ENCODE measurements at regions not wholly inside any gene's neighbourhood (a gene's known extent, or its start where the extent isn't known, plus 50 kb on each side); places are given as distances from the start of the nearest gene placed in this dataset.
"Not testable (repeated sequence)": the region's sequence is repeated elsewhere in the genome, so short reads cannot be mapped to it uniquely, and the experiment has no call there.

DNA sequence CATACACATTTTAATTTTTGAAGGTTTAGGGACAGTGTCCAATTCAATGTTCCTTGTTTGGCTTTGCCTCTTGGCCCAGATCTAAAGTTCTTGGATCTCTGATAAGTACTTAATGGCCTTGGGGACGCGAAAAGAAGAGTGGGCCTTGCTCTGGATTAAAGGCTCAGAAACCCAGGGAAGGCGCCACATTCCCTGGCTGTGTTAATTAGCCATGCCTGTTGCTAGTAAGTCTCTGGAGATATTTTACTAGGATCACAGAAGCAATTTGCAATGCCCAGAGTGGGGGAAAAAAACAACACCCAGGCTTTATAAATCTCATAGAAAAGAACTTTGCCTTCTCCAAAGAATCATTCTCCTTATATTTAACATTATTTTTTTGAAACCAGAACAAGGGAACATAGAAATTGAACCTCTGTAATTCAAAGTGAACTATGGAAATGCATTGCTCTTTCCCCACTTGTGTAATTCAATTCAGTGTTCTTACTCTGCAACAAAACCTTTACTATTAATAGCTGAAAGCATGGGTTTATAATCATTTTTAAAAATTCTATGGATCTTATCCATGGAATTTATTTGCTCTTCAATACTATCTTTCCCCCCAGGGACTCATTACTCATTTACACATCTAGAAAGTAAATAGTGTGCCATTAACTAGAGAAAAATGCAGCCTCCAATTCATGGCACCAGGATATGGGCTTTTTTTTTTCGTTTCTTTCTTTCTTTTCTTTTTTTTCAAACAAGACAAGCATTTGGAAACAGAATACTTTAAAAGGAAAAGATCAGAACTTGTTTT is 172.2 kb upstream of the ANKRD55 start:
- Histone ChIP-seq H3K9me3 (no peaks in the 10 kb centered on the region), H3K4me1 (ENCODE audit: control insufficient read depth in 1 of 2, extremely low read depth in 1 of 2, insufficient read depth in 2 of 2, low read length in 2 of 2) (no peaks in the 10 kb centered on the region), H3K27ac (ENCODE audit: low read length) (no peak overlapping the region), H3K27me3 (replicated peaks in 1 of 2; ENCODE audit: control insufficient read depth in 2 of 2, extremely low read depth in 1 of 2, insufficient read depth in 2 of 2, low read length in 1 of 2) (no peaks in the 10 kb centered on the region), H3K4me3 (ENCODE audit: control insufficient read depth in 1 of 2, extremely low read depth in 1 of 2, low read length in 1 of 2) (no peak overlapping the region), H3K36me3 (ENCODE audit: control insufficient read depth in 2 of 2, extremely low read depth in 1 of 2, insufficient read depth in 1 of 2, low read length in 1 of 2) (no peaks in the 10 kb centered on the region)
- DNase-seq (no peak), ATAC-seq (replicated peaks in 1 of 4) (no peak)
- Mint-ChIP-seq H3K27me3 (no peaks in the 10 kb centered on the region), H3K4me3 (no peak overlapping the region), H3K9me3 (no peaks in the 10 kb centered on the region), H3K36me3 (no peaks in the 10 kb centered on the region), H3K4me1 (no peaks in the 10 kb centered on the region), H3K27ac (no peak overlapping the region)
- 100% methylated on average over 2 of the region's 4 CpGs for WGBS (ENCODE audit: insufficient coverage)
- POLR2A ChIA-PET = interaction anchor here in 1 of 2 donors (0.5 kb wide), 1 partner anchor 21 kb away, joined by 3 read pairs; no protein-coding TSS in a partner anchor
- CTCF ChIA-PET = no interaction called here

DNA sequence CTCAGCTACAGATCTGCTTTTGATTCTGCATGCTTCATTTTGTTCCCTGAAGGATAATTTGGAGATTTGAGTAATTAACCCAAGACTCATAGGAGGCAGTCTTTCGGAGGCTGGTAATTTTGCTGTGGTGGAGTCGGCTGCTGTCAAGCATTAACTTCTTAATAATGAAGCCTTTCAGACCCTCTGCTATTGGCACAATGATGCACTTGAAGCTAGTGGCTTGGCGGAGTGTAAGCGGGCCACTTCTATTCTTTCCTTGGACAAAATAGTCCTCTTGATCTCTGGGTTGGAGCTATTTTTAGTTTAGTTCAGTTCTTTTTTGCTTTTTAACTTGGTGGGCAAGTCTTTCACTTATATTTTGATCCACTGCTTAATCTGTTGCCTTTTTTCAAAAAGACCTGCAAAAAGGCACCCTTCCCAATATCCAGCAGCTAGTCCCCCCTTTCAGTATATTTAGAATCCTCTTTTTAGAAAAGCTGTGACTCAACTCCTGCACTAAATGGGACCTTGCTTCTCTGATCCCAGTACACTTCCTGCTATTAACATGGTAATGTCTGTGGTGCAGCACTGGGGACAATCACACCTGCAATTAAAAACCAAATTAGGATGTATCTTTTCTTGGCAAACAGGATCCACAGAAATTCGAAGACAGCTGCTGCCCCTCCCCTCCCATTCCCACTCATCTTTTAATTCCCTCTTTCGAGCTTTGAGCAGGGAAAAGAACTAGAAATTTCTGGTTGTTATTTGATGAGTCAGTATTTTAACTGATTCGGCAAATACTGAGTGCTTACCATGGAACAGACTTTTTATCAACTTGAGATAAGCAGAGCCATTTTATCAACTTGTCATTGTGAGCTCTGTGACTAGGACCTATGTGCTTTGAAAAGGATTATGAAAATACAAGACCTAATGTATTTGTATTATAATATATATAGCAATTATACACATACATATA is 169.4 kb upstream of the ANKRD55 start:
- no CpG with 5 or more reads among the region's 7 CpGs for WGBS (ENCODE audit: insufficient coverage)
- CTCF ChIA-PET = no interaction called here

DNA sequence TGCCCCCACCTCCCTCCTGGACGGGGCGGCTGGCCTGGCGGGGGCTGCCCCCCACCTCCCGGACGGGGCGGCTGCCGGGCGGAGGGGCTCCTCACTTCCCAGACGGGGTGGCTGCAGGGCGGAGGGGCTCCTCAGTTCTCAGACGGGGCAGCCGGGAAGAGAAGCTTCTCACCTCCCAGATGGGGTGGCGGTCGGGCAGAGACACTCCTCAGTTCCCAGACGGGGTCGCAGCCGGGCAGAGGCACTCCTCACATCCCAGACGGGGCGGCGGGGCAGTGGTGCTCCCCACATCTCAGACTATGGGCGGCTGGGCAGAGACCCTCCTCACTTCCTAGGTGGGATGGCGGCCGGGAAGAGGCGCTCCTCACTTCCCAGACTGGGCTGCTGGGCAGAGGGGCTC is 164.7 kb upstream of the ANKRD55 start:
- H3K4me3 Mint-ChIP-seq; H3K4me1 Mint-ChIP-seq; H3K27ac Mint-ChIP-seq; CTCF ChIA-PET; H3K9me3 ChIP-seq; H3K36me3 Mint-ChIP-seq; H3K27me3 ChIP-seq (replicated peaks in 1 of 2; ENCODE audit: control insufficient read depth in 2 of 2, extremely low read depth in 1 of 2, insufficient read depth in 2 of 2, low read length in 1 of 2); H3K27ac ChIP-seq (ENCODE audit: low read length); ATAC-seq (replicated peaks in 1 of 4); H3K36me3 ChIP-seq (ENCODE audit: control insufficient read depth in 2 of 2, extremely low read depth in 1 of 2, insufficient read depth in 1 of 2, low read length in 1 of 2); H3K27me3 Mint-ChIP-seq; DNase-seq; H3K4me3 ChIP-seq (ENCODE audit: control insufficient read depth in 1 of 2, extremely low read depth in 1 of 2, low read length in 1 of 2); H3K4me1 ChIP-seq (ENCODE audit: control insufficient read depth in 1 of 2, extremely low read depth in 1 of 2, insufficient read depth in 2 of 2, low read length in 2 of 2): not testable (repeated sequence)
- 98% methylated on average over 10 of the region's 24 CpGs for WGBS (ENCODE audit: insufficient coverage)
- POLR2A ChIA-PET = interaction anchor here in 1 of 2 donors (0.7 kb wide), 1 partner anchor 919 kb away, joined by 3 read pairs; no protein-coding TSS in a partner anchor
- peaks cover 17 to 24% (median 19%) of the 10 kb centered on the region in 3 donors for H3K9me3 Mint-ChIP-seq

More for the DNA sequence above, 169.4 kb upstream of the ANKRD55 start:
- H3K9me3 Mint-ChIP-seq = no peaks in the 10 kb centered on the region
- H3K27ac Mint-ChIP-seq = no peak overlapping the region
- no peaks in the 10 kb centered on the region for H3K27me3 Mint-ChIP-seq
- no peaks in the 10 kb centered on the region for H3K9me3 ChIP-seq
- H3K27me3 ChIP-seq (replicated peaks in 1 of 2; ENCODE audit: control insufficient read depth in 2 of 2, extremely low read depth in 1 of 2, insufficient read depth in 2 of 2, low read length in 1 of 2) = no peaks in the 10 kb centered on the region
- H3K4me1 Mint-ChIP-seq = no peaks in the 10 kb centered on the region
- ATAC-seq (replicated peaks in 1 of 4) (no peak), DNase-seq (no peak)
- H3K36me3 Mint-ChIP-seq = no peaks in the 10 kb centered on the region
- H3K27ac ChIP-seq (ENCODE audit: low read length) = no peak overlapping the region
- H3K4me1 ChIP-seq (ENCODE audit: control insufficient read depth in 1 of 2, extremely low read depth in 1 of 2, insufficient read depth in 2 of 2, low read length in 2 of 2) = no peaks in the 10 kb centered on the region
- no peak overlapping the region for H3K4me3 ChIP-seq (ENCODE audit: control insufficient read depth in 1 of 2, extremely low read depth in 1 of 2, low read length in 1 of 2)
- H3K36me3 ChIP-seq (ENCODE audit: control insufficient read depth in 2 of 2, extremely low read depth in 1 of 2, insufficient read depth in 1 of 2, low read length in 1 of 2) = no peaks in the 10 kb centered on the region
- POLR2A ChIA-PET = interaction anchor here in 1 of 2 donors (0.6 kb wide), 1 partner anchor 194 kb away, joined by 3 read pairs; no protein-coding TSS in a partner anchor
- no peak overlapping the region for H3K4me3 Mint-ChIP-seq

DNA sequence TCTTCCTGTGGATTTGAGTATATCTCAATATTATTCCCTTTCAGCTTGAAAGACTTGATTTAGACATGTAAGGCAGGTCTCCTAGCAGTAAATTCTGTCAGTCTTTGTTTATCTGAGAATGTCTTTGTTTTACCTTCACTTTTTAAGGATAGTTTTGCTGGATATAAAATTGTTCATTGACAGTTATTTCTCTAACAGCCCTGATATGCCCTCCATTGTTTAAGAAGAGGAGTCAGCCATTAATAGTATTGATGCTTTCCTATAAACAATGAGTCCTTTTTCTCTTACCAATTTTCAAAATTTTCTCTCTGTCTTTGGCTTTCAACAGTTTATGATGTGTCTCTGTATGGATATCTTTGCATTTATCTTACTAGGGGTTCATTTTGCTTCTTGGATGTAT is 163.5 kb upstream of the ANKRD55 start:
- Mint-ChIP-seq H3K27ac (no peak overlapping the region), H3K4me3 (no peak overlapping the region), H3K36me3 (peaks cover 5% of the 10 kb centered on the region), H3K9me3 (peaks cover 19 to 31% (median 21%) of the 10 kb centered on the region in 3 donors), H3K4me1 (no peaks in the 10 kb centered on the region), H3K27me3 (no peaks in the 10 kb centered on the region)
- no peak overlapping the region for H3K27ac ChIP-seq (ENCODE audit: low read length)
- CTCF ChIA-PET = no interaction called here
- DNase-seq (no peak), ATAC-seq (replicated peaks in 1 of 4) (no peak)
- no peaks in the 10 kb centered on the region for H3K4me1 ChIP-seq (ENCODE audit: control insufficient read depth in 1 of 2, extremely low read depth in 1 of 2, insufficient read depth in 2 of 2, low read length in 2 of 2)
- no peaks in the 10 kb centered on the region for H3K27me3 ChIP-seq (replicated peaks in 1 of 2; ENCODE audit: control insufficient read depth in 2 of 2, extremely low read depth in 1 of 2, insufficient read depth in 2 of 2, low read length in 1 of 2)
- no peaks in the 10 kb centered on the region for H3K36me3 ChIP-seq (ENCODE audit: control insufficient read depth in 2 of 2, extremely low read depth in 1 of 2, insufficient read depth in 1 of 2, low read length in 1 of 2)
- H3K9me3 ChIP-seq = peaks cover 4% of the 10 kb centered on the region
- H3K4me3 ChIP-seq (ENCODE audit: control insufficient read depth in 1 of 2, extremely low read depth in 1 of 2, low read length in 1 of 2) = no peak overlapping the region
- POLR2A ChIA-PET = no interaction called here

DNA sequence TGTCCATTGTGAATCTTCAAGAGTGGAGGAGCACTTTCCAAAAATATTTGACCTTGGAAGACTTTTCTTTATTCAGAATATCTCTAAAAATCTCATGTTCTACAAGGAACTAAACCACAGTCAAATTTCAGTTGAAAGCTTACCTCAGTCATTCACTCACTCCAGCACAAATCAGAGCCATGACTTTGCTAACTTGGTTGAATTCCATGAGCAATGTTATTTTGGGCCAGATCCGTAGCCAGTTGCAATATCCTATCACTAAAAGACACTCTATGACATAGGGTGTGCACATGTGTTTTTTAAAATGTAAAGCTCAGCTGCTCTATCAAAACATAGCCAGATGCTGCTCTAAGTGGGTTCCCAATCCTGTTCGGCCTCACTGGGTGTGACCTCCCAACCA is 156.1 kb upstream of the ANKRD55 start:
- DNase-seq = no peak
- WGBS (ENCODE audit: insufficient coverage) = 100% methylated on average over 1 of the region's 2 CpGs
- no peaks in the 10 kb centered on the region for H3K36me3 ChIP-seq (ENCODE audit: control insufficient read depth in 2 of 2, extremely low read depth in 1 of 2, insufficient read depth in 1 of 2, low read length in 1 of 2)
- H3K4me3 ChIP-seq (ENCODE audit: control insufficient read depth in 1 of 2, extremely low read depth in 1 of 2, low read length in 1 of 2) = no peak overlapping the region
- no peaks in the 10 kb centered on the region for H3K36me3 Mint-ChIP-seq
- no peaks in the 10 kb centered on the region for H3K4me1 ChIP-seq (ENCODE audit: control insufficient read depth in 1 of 2, extremely low read depth in 1 of 2, insufficient read depth in 2 of 2, low read length in 2 of 2)
- H3K9me3 Mint-ChIP-seq = peaks cover 2 to 10% (median 4%) of the 10 kb centered on the region in 3 donors
- H3K9me3 ChIP-seq = no peaks in the 10 kb centered on the region
- no peak overlapping the region for H3K27ac ChIP-seq (ENCODE audit: low read length)
- ChIA-PET CTCF (interaction anchor here in 1 of 2 donors (0.7 kb wide), 1 partner anchor 57 kb away, joined by 4 read pairs; no protein-coding TSS in a partner anchor), POLR2A (no interaction called here)
- H3K27me3 Mint-ChIP-seq = no peaks in the 10 kb centered on the region
- H3K27me3 ChIP-seq (replicated peaks in 1 of 2; ENCODE audit: control insufficient read depth in 2 of 2, extremely low read depth in 1 of 2, insufficient read depth in 2 of 2, low read length in 1 of 2) = peaks cover 0 to 11% of the 10 kb centered on the region in 2 experiments
- H3K4me3 Mint-ChIP-seq = no peak overlapping the region
- ATAC-seq (replicated peaks in 1 of 4) = no peak
- no peak overlapping the region for H3K27ac Mint-ChIP-seq
- no peaks in the 10 kb centered on the region for H3K4me1 Mint-ChIP-seq

DNA sequence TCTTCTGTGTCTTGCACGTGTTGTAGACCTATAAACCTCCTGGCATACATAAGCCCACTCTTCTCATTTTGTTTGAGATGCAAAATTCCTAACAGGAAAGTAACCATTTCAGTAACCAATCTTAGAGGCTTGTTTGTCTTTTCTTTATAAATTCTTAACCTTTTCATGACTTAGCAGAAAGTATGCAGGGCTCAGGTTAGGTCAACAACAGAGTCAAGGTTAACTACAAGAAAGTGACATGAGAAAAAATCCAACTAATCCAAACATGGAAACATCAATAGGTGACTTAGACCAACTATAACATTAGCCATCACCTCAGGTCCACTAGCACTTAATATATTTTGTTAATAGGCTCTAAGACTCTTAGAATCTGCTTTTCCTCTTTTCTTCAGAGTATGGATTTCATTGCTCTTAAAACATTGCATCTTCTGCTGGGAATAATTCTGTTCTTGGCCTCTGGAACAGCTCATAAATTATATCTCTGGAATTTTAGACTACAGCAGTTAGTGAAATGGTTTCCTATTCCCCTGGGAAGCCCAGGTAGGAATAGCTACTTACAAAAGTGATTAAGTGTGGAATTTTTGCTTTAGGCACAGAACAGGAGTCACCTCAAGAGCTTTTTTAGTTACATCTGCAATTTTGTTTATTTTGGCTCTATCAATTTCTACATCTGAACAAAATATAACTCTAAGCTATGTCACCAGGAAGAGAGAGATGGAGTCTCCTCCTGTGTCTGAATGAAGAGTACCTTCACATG is 155.3 kb upstream of the ANKRD55 start:
- no peaks in the 10 kb centered on the region for H3K36me3 Mint-ChIP-seq
- POLR2A ChIA-PET = no interaction called here
- no peaks in the 10 kb centered on the region for H3K4me1 Mint-ChIP-seq
- CTCF ChIA-PET = no interaction called here
- Histone ChIP-seq H3K4me1 (ENCODE audit: control insufficient read depth in 1 of 2, extremely low read depth in 1 of 2, insufficient read depth in 2 of 2, low read length in 2 of 2) (no peaks in the 10 kb centered on the region), H3K27me3 (replicated peaks in 1 of 2; ENCODE audit: control insufficient read depth in 2 of 2, extremely low read depth in 1 of 2, insufficient read depth in 2 of 2, low read length in 1 of 2) (peaks cover 0 to 16% of the 10 kb centered on the region in 2 experiments), H3K36me3 (ENCODE audit: control insufficient read depth in 2 of 2, extremely low read depth in 1 of 2, insufficient read depth in 1 of 2, low read length in 1 of 2) (no peaks in the 10 kb centered on the region), H3K27ac (ENCODE audit: low read length) (no peak overlapping the region), H3K4me3 (ENCODE audit: control insufficient read depth in 1 of 2, extremely low read depth in 1 of 2, low read length in 1 of 2) (no peak overlapping the region), H3K9me3 (no peaks in the 10 kb centered on the region)
- H3K27me3 Mint-ChIP-seq = no peaks in the 10 kb centered on the region
- 100% methylated on average over 1 of the region's 1 CpG for WGBS (ENCODE audit: insufficient coverage)
- peaks cover 0 to 7% (median 4%) of the 10 kb centered on the region in 3 donors for H3K9me3 Mint-ChIP-seq
- no peak overlapping the region for H3K27ac Mint-ChIP-seq
- ATAC-seq (replicated peaks in 1 of 4) (no peak), DNase-seq (no peak)
- no peak overlapping the region for H3K4me3 Mint-ChIP-seq
